ENCODE measurements at regions not wholly inside any gene's neighbourhood (a gene's known extent, or its start where the extent isn't known, plus 50 kb on each side); places are given as distances from the start of the nearest gene placed in this dataset.

DNA sequence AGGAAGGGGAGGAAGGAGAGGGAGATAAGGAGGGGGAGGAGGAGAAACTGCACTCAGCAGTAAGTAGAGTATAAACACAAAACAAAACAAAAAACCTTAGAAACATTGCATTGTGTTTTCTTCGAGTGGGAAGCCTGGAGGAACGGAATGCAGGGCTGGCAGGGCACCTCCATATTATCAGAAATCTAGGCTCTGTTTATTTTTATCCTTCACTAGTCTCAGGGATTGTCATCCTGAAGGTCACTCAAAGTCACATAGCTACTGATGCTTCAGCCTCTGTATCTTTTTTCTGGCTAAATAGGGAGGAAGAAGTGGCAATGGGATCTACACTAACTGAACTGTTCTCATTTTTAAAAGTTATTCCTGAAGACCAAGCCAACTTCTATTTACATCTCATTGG is 467.8 kb downstream of the KCTD12 start:
- H3K4me3 ChIP-seq (ENCODE audit: low read depth, low read length) = no peak overlapping the region
- no peak for DNase-seq (ENCODE audit: low read depth, low spot score)
- TF ChIP-seq, protein P1, sequence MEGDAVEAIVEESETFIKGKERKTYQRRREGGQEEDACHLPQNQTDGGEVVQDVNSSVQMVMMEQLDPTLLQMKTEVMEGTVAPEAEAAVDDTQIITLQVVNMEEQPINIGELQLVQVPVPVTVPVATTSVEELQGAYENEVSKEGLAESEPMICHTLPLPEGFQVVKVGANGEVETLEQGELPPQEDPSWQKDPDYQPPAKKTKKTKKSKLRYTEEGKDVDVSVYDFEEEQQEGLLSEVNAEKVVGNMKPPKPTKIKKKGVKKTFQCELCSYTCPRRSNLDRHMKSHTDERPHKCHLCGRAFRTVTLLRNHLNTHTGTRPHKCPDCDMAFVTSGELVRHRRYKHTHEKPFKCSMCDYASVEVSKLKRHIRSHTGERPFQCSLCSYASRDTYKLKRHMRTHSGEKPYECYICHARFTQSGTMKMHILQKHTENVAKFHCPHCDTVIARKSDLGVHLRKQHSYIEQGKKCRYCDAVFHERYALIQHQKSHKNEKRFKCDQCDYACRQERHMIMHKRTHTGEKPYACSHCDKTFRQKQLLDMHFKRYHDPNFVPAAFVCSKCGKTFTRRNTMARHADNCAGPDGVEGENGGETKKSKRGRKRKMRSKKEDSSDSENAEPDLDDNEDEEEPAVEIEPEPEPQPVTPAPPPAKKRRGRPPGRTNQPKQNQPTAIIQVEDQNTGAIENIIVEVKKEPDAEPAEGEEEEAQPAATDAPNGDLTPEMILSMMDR (IDR thresholded peaks at IDR 0.05; ENCODE audit: insufficient read depth, low read length, missing control alignments) = no peak
- ChIA-PET CTCF (no interaction called here), POLR2A (no interaction called here)

- ChIA-PET POLR2A (no interaction called here), CTCF (interaction anchor here (0.7 kb wide), 1 partner anchor 60 kb away, joined by 3 read pairs; no protein-coding TSS in a partner anchor)
- no peak overlapping the region for H3K4me3 ChIP-seq (ENCODE audit: low read depth, low read length)
- TF ChIP-seq, protein P1 (IDR thresholded peaks at IDR 0.05; ENCODE audit: insufficient read depth, low read length, missing control alignments) = no peak
- no peak for DNase-seq (ENCODE audit: low read depth, low spot score)
Measured at GRCh38 chr13:76414320-76414719, 471.9 kb downstream of the KCTD12 start.

GRCh38 chr13:76406243-76406642 is 480.0 kb downstream of the KCTD12 start:
- no peak for DNase-seq (ENCODE audit: low read depth, low spot score)
- ChIA-PET POLR2A (no interaction called here), CTCF (no interaction called here)
- no peak overlapping the region for H3K4me3 ChIP-seq (ENCODE audit: low read depth, low read length)
- TF ChIP-seq, protein P1 (IDR thresholded peaks at IDR 0.05; ENCODE audit: insufficient read depth, low read length, missing control alignments) = no peak

- TF ChIP-seq, protein P1 (IDR thresholded peaks at IDR 0.05; ENCODE audit: insufficient read depth, low read length, missing control alignments) = no peak
- ChIA-PET CTCF (no interaction called here), POLR2A (no interaction called here)
- H3K4me3 ChIP-seq (ENCODE audit: low read depth, low read length) = no peak overlapping the region
- DNase-seq (ENCODE audit: low read depth, low spot score) = no peak
Measured at GRCh38 chr13:76398425-76398824, 487.8 kb downstream of the KCTD12 start.

GRCh38 chr13:76397413-76397812 is 488.8 kb downstream of the KCTD12 start:
- POLR2A ChIA-PET = no interaction called here
- CTCF ChIA-PET = no interaction called here
- no peak for DNase-seq (ENCODE audit: low read depth, low spot score)
- H3K4me3 ChIP-seq (ENCODE audit: low read depth, low read length) = no peak overlapping the region
- TF ChIP-seq, protein P1 (IDR thresholded peaks at IDR 0.05; ENCODE audit: insufficient read depth, low read length, missing control alignments) = no peak

GRCh38 chr13:76389321-76389720 is 496.9 kb downstream of the KCTD12 start:
- CTCF ChIA-PET = no interaction called here
- POLR2A ChIA-PET = no interaction called here
- TF ChIP-seq, protein P1 (IDR thresholded peaks at IDR 0.05; ENCODE audit: insufficient read depth, low read length, missing control alignments) = no peak
- no peak overlapping the region for H3K4me3 ChIP-seq (ENCODE audit: low read depth, low read length)
- no peak for DNase-seq (ENCODE audit: low read depth, low spot score)

Measured in AG04449 (cell line).